BLaER1 treated with 17β-estradiol and CSF1 and Interleukin-3, amounts not matched to agents 10 nM and 100 nM (cell line): ENCODE measurements at regions not wholly inside any gene's neighbourhood (a gene's known extent, or its start where the extent isn't known, plus 50 kb on each side); places are given as distances from the start of the nearest gene placed in this dataset.

Experiments used
- H3K27ac ChIP-seq, 11 experiments: shearing (Covaris generic); formaldehyde crosslinking; 2 replicates each; pipeline ENCODE4 v1.8.1; 2022
- H3K27me3 ChIP-seq, 11 experiments: shearing (Covaris generic); formaldehyde crosslinking; 2 replicates each; pipeline ENCODE4 v1.8.1; 2022
- H3K36me3 ChIP-seq, 11 experiments: shearing (Covaris generic); formaldehyde crosslinking; 2 replicates each; pipeline ENCODE4 v1.8.1; 2022
- H3K4me1 ChIP-seq, 10 experiments: shearing (Covaris generic); formaldehyde crosslinking; 2 replicates each; pipeline ENCODE4 v1.8.1; 2022
- H3K4me2 ChIP-seq, 11 experiments: shearing (Covaris generic); formaldehyde crosslinking; 2 replicates each; pipeline ENCODE4 v1.8.1; 2022
- H3K4me3 ChIP-seq, 10 experiments: shearing (Covaris generic); formaldehyde crosslinking; 2 replicates each; pipeline ENCODE4 v1.8.1; 2022
- H3K9ac ChIP-seq, 11 experiments: shearing (Covaris generic); formaldehyde crosslinking; 2 replicates each; pipeline ENCODE4 v1.8.1; 2022
- H3K9me3 ChIP-seq, 11 experiments: shearing (Covaris generic); formaldehyde crosslinking; replicated peaks in 1 of 11; 2 replicates each; pipeline ENCODE4 v1.8.1; 2022
- H4K20me1 ChIP-seq, 11 experiments: shearing (Covaris generic); formaldehyde crosslinking; 2 replicates each; pipeline ENCODE4 v1.8.1; 2022
- Cebpa-rat ChIP-seq, 11 experiments: shearing (Covaris generic); IDR thresholded peaks; 2 replicates each; pipeline ENCODE4 v1.8.1; 2022

- H3K36me3 ChIP-seq: no peaks in the 10 kb centered on the region
- no peak overlapping the region for H3K4me3 ChIP-seq
- no peak for TF ChIP-seq Cebpa-rat (IDR thresholded peaks at IDR 0.05)
Measured at GRCh38 chr3:170784406-170784805, 85.6 kb downstream of the RPL22L1 start.

GRCh38 chr3:170780955-170781354, 89.0 kb downstream of the RPL22L1 start:
- no peaks in the 10 kb centered on the region for H4K20me1 ChIP-seq
- H3K27me3 ChIP-seq: no peaks in the 10 kb centered on the region
- no peak for TF ChIP-seq Cebpa-rat (IDR thresholded peaks at IDR 0.05)

More at GRCh38 chr3:170784406-170784805, 85.6 kb downstream of the RPL22L1 start:
- Histone ChIP-seq H3K4me2 (no peak overlapping the region), H4K20me1 (no peaks in the 10 kb centered on the region), H3K27me3 (no peaks in the 10 kb centered on the region), H3K27ac (no peak overlapping the region), H3K4me1 (no peaks in the 10 kb centered on the region), H3K9ac (no peak overlapping the region), H3K9me3 (no peaks in the 10 kb centered on the region; a peak in 1 of 22 replicates)

DNA sequence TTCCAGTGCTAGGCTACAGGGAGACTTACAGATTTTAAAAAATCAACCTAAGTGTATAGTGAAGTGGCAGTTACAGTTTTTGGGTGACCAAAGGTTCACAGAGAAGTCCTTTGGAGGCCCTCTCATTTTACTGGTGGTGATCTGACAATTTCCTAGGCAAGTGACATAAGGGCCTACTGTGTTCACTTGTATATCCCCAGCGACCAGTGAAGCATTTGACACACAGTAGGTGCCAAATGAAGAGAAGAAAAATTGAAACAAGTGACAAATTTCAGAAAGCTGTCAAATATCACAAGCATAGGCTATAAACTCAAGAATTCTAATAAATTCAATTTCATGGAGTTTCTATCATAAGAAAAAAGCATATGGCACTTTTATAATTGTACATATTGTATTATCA, 89.5 kb downstream of the RPL22L1 start:
- TF ChIP-seq Cebpa-rat (IDR thresholded peaks at IDR 0.05): no peak

More at GRCh38 chr3:170780955-170781354, 89.0 kb downstream of the RPL22L1 start:
- Histone ChIP-seq H3K36me3 (no peaks in the 10 kb centered on the region), H3K27ac (no peak overlapping the region), H3K9me3 (peaks cover 0 to 7% (median 0%) of the 10 kb centered on the region in 11 experiments; a peak in 3 of 22 replicates), H3K4me3 (no peak overlapping the region), H3K4me2 (no peak overlapping the region), H3K9ac (no peak overlapping the region), H3K4me1 (no peaks in the 10 kb centered on the region)

DNA sequence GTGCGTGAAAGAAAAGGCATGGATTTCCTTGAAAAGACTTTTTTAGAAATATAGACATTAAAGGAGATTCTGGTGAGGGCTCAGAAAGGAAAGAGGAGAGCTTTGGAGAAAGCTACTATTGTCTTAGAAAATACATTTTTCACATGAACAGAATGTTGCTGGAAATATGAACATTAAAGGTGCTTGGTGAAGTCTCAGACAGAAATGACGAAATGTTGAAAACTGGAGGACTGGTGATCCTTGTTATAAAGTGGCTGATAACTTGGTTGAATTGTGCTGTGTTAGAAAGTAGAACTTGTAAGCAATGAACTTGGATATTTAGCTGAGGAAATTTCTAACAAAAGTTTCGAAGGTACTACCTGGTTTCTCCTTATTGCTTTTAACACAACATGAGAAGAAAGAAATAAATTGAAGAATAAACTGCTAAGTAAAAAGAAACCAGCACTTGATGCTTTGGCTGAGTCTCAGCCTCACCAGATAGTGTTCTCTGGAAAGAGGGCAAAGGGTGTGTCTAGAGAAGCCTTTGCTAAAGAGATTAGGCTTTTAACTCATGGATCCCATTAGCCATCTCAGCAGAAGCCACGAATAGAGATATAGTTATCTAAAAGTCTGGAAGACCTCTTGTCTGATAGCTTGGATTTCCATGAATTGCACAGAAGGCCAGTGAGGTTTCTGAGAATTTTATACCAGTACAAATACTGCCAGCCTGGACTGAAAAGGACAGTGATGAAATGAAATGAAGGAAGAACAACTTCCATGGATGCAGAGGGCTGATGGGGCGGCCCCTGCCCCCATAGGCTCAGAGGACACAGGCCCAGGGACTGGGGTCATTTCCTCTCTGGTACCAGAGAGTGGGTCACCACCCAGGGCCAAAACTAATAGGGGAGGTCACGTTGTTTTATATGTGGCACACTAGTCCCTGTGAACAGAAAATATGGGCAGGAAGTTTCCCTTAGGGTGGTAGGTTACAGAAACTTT, 91.5 kb downstream of the RPL22L1 start:
- H3K27ac ChIP-seq: no peak overlapping the region
- no peak overlapping the region for H3K9ac ChIP-seq
- TF ChIP-seq Cebpa-rat (IDR thresholded peaks at IDR 0.05): no peak
- no peak overlapping the region for H3K4me2 ChIP-seq
- peaks cover 0 to 7% (median 0%) of the 10 kb centered on the region in 11 experiments; a peak in 3 of 22 replicates for H3K9me3 ChIP-seq
- no peaks in the 10 kb centered on the region for H3K4me1 ChIP-seq
- H4K20me1 ChIP-seq: no peaks in the 10 kb centered on the region
- no peak overlapping the region for H3K4me3 ChIP-seq
- H3K27me3 ChIP-seq: no peaks in the 10 kb centered on the region
- H3K36me3 ChIP-seq: no peaks in the 10 kb centered on the region

More for the DNA sequence above, 89.5 kb downstream of the RPL22L1 start:
- Histone ChIP-seq H3K27me3 (no peaks in the 10 kb centered on the region), H3K36me3 (no peaks in the 10 kb centered on the region), H3K4me2 (no peak overlapping the region), H3K9me3 (peaks cover 0 to 7% (median 0%) of the 10 kb centered on the region in 11 experiments; a peak in 3 of 22 replicates), H4K20me1 (no peaks in the 10 kb centered on the region), H3K4me1 (no peaks in the 10 kb centered on the region), H3K4me3 (no peak overlapping the region), H3K9ac (no peak overlapping the region), H3K27ac (no peak overlapping the region)

- H3K27me3 ChIP-seq: no peaks in the 10 kb centered on the region
- no peak for TF ChIP-seq Cebpa-rat (IDR thresholded peaks at IDR 0.05)
- no peak overlapping the region for H3K4me3 ChIP-seq
- H3K9ac ChIP-seq: no peak overlapping the region
- no peak overlapping the region for H3K27ac ChIP-seq
- H3K4me2 ChIP-seq: no peak overlapping the region
- H4K20me1 ChIP-seq: no peaks in the 10 kb centered on the region
- peaks cover 0 to 7% (median 0%) of the 10 kb centered on the region in 11 experiments; a peak in 2 of 22 replicates for H3K9me3 ChIP-seq
- H3K4me1 ChIP-seq: no peaks in the 10 kb centered on the region
- H3K36me3 ChIP-seq: no peaks in the 10 kb centered on the region
Measured at GRCh38 chr3:170777564-170777926, 92.5 kb downstream of the RPL22L1 start.

DNA sequence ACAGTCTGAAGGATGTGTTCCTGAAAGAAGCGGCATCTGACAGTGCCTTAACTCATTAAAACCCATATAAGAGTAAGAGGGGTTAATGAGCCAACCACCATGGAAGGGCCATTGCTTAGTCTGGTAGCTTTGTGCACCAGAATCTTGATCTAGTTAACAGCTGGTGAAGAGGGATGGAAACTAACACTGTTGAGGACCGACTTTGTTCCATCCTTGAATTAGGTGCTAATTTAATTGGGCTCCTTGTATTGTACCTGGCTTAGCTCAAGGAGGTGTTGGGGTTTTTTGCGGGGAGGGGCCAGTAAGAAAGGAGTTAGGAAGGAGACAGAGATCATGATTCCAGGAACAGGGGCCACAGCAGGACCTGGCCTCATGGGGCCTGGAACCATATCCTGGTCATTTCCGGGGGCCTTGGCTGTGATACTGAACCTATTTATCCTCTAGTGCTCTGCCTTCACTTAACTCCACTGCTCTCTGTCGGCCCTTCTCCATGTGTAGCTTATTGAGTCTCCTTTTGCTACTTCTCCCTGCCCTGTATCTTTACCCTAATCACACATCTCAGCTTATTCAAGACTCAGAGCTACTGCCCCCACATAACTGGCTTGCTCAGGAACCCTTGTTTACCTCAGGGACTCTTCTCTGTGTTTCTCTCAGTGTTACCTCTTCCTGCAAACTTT, 93.0 kb downstream of the RPL22L1 start:
- Histone ChIP-seq H3K9me3 (peaks cover 0 to 7% (median 0%) of the 10 kb centered on the region in 11 experiments; a peak in 2 of 22 replicates), H3K4me1 (no peaks in the 10 kb centered on the region), H3K36me3 (no peaks in the 10 kb centered on the region), H3K27ac (no peak overlapping the region), H3K9ac (no peak overlapping the region), H3K4me3 (no peak overlapping the region), H3K27me3 (no peaks in the 10 kb centered on the region), H3K4me2 (no peak overlapping the region), H4K20me1 (no peaks in the 10 kb centered on the region)
- no peak for TF ChIP-seq Cebpa-rat (IDR thresholded peaks at IDR 0.05)

GRCh38 chr3:170773682-170774425, 96.1 kb downstream of the RPL22L1 start:
- no peaks in the 10 kb centered on the region for H3K4me1 ChIP-seq
- H3K9ac ChIP-seq: no peak overlapping the region
- TF ChIP-seq Cebpa-rat (IDR thresholded peaks at IDR 0.05): no peak
- H3K9me3 ChIP-seq: peaks cover 0 to 7% (median 0%) of the 10 kb centered on the region in 11 experiments; a peak in 2 of 22 replicates
- no peak overlapping the region for H3K4me2 ChIP-seq
- H3K36me3 ChIP-seq: no peaks in the 10 kb centered on the region
- no peaks in the 10 kb centered on the region for H4K20me1 ChIP-seq
- H3K27me3 ChIP-seq: no peaks in the 10 kb centered on the region
- no peak overlapping the region for H3K27ac ChIP-seq
- no peak overlapping the region for H3K4me3 ChIP-seq

DNA sequence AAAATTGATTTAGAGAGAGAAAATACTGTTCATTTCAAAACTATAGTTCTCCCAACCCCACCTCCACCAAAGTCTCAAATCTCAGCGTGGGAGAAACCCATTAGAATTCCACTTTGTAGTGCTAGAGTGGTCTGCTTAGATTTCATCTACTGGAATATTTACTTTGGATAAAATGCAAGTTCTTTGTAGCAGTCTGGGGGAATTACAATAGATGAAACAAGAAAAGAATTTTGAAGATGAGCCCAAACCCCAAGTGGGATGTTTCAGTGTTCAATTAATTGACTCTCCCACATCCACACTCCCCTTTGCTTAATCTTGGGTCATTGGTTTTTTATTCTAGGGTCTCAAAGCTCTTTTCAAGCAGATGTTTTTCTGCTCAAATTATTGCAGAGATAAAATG, 97.8 kb downstream of the RPL22L1 start:
- Histone ChIP-seq H3K36me3 (no peaks in the 10 kb centered on the region), H3K27me3 (no peaks in the 10 kb centered on the region), H3K4me3 (no peak overlapping the region), H3K4me1 (no peaks in the 10 kb centered on the region), H3K9me3 (no peaks in the 10 kb centered on the region), H4K20me1 (no peaks in the 10 kb centered on the region), H3K9ac (no peak overlapping the region), H3K4me2 (no peak overlapping the region), H3K27ac (no peak overlapping the region)
- TF ChIP-seq Cebpa-rat (IDR thresholded peaks at IDR 0.05): no peak

DNA sequence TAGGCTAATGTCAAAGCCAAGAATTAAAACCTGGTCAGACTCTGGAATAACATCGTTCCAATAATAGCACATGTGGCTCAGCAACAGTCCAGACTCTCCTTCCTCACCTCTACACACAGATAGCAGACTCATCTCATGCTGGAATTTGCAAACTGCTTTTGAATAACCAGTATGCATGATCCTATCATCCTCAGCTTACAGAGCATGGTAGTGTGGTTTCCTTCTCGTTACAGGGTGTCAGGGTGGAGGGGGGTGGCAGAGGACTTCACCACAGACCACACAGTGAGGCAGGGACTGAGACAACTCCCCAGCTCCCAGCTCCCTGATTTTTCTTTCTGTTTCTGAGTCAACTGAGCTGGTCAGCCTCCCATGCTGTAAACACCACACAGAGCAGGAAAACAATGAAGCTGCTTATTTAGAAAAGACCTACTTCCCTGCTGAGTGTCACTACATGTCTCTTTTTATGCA, 101.6 kb downstream of the RPL22L1 start:
- no peak overlapping the region for H3K27ac ChIP-seq
- no peaks in the 10 kb centered on the region for H3K9me3 ChIP-seq
- H3K4me3 ChIP-seq: no peak overlapping the region
- H3K27me3 ChIP-seq: no peaks in the 10 kb centered on the region
- TF ChIP-seq Cebpa-rat (IDR thresholded peaks at IDR 0.05): no peak
- H3K9ac ChIP-seq: no peak overlapping the region
- no peaks in the 10 kb centered on the region for H3K4me1 ChIP-seq
- H4K20me1 ChIP-seq: no peaks in the 10 kb centered on the region
- H3K36me3 ChIP-seq: no peaks in the 10 kb centered on the region
- H3K4me2 ChIP-seq: no peak overlapping the region
